NCI-H1105 treated with DMSO at 0.1 percent for 48 hours (cell line): ENCODE measurements at regions not wholly inside any gene's neighbourhood (a gene's known extent, or its start where the extent isn't known, plus 50 kb on each side); places are given as distances from the start of the nearest gene placed in this dataset.

Experiments used
- DNase-seq: peaks from one replicate; lab custom pipeline; 2025; lab: John Stamatoyannopoulos, UW

DNA sequence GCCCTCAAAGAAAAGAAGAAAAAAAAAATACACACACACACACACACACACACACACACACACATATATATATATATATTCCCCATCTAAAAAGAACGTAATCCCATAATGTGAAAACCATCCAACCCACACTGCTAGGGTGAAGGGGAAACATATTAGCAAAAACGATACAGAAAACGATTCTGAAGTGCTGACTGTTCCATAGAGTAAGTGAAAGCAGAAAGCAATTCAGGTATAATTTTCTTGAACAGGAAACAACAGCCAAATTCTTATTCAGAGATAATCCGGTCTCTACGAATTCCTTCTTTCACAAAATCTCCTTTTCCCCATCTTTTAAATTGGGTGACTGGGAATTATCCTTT is 393.5 kb downstream of the NOVA1 start:
- no peak for DNase-seq

DNA sequence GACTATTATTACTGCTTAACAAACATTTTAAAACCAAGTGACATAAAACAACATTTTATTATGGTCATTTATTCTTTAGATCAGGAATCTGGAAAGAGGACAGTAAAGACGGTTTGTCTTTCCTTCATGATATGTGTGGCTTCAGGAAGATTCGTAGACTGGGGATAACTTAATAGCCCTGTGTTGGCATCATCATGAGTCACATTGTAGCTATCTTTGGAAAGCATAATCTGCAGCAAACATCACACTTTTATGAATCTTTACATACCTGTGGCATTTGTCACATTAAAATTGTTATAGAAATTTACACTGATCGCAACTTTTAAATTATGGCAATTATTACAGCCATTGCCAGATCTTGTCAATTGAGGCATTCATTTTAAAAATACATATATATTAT is 397.1 kb downstream of the NOVA1 start:
- no peak for DNase-seq

DNA sequence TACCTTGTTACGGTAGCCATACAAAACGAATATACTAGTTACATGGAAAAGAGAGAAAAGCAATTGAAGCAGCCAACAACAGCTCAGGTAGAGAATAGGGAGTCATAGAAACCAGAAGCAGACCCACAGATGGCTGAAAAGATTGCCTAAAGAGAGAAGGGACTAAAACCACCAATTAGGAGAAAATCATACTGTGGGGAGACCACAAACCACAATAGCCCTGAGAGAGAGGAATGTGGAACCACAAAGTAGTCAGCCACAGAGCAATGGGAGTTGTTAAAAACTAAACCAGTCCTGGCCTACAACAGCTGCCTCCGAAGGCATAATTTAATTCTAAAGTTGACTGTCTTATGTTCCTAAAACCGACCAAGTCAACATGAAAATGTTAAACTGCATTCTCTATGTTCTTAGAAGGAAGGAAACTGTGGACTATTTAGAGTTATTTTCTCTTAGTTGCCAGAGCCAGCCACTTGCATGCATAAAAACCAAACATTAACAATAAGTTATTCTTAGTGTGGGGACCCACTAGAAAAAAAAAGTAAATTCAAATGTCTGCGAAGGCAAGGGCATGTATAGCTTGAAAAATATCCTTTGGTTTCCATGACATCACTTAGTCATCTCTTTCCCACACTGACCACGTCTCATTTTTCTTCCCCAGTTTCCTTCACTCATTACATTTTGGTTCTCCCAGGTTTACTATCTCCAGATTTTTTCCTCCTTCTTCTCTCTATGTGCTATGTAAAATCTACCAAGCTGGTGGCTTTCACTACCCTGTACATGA is 398.1 kb downstream of the NOVA1 start:
- DNase-seq = no peak

DNA sequence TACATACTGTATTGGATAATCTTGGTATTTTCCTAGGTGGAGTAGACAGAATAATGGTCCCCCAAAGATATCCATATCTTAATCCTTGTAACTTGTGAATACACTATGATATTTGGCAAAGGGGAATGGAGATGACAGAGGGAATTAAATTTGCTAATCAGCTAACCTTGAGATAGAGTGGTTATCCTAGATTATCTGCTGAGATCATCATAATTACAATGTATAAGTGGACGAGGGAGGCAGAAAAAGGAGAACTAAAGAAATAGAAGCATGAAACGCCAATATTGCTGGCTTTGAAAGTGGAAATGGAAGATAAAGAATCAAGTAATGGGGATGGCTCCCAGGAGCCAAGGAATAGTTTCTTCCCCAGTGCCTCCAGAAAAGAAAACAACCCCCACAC is 398.7 kb downstream of the NOVA1 start:
- no peak for DNase-seq

DNA sequence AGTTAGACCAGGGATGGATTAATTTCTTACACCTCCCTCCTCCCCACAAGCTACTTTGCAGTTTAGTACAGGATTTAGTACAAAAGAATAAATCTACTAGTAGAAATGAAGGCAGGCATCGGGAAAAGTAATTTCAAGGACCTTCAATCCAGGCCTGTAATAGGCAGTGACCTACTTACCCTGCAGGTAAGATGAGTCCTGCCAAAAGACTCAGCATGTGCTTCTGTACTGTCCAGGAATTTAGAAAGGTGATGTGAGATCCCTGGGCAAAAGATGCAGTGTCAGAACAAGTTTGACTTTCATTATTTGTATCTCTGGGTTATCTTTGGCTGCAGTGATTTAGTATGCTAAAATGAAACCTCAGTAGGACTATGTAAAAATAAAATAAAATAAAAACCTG is 403.0 kb downstream of the NOVA1 start:
- no peak for DNase-seq

DNA sequence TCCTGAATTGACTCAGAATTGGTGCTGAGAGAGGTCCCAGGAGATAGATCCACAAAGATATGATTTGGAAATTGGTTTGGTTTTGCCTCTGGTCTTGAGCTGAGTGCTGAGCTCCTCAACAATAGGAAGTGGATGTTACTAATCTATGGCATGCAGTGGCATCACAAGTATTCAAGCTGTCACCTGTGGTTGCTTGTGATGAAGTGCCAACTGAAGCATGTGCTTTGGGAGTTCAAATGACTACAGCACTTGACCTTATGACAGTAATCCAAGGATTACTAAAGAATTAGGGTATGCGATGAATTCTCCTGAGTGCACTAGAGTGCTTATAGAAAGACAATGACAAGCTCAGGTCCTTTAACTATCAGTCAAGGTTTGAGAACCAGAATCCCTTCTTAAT is 406.2 kb downstream of the NOVA1 start:
- no peak for DNase-seq

DNA sequence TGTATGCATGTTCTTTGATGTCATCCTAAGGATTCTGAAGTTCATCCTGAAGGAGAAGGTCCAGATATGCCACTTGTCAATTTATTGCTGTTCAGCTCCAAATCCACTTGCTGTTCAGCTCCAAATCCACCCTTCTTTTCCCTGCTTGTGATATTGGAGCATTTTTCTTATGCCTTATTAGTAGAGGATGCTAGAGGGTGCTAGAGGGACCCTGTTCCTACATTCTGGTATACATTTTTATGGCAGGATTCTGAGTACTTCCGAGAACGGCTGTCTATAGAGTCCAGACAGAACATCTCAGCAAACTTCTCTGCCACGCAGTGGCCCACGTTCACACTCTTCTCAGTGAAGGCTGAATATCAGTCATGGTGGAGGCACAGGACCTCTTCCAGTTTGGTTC is 406.7 kb downstream of the NOVA1 start:
- no peak for DNase-seq

DNA sequence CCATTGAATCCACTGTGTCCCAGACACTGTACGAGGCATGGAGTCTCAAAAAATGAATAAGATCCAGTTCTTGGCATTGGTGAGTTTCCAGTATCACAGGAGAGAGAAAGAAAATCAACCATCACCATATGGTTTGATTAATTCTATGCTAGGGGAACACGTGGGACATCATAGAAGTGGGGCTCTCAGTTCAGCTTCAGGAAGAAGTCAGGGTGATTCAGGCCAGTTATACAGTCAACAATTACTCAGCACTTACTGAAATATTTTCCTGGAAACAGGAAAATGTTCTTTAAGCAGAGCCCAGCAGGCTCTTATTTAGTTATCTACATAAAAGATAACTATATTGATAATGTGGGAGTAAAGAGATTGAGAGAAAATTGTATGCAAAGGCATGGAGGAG is 407.2 kb downstream of the NOVA1 start:
- no peak for DNase-seq

DNA sequence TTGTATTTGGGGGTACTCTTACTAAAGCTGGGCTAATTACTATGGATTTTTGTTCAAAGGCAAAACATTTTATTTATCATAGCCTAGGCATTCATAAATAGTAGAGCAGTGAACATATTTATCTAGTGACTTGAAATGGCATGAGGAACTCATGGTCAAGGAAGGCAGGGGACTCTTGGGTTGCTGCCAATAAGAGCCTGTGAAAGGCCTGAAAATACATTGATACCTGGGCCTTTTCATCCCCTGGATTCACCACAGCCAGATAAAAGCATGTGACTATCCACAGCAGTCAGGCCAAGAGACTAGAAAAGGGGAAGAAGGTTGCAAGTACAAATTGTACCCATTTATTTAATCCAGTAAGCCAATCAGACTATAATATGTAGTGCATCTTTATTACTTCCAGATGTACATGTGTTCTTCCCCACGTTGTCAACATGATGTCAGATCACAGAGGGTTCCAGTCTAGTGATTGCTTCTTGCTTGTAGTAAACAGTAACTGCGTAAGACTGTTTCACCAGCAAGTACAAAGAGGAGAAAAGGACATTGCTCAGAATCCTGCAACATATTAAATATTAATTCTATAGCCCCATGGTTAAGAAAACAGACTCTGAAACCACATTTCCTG is 409.7 kb downstream of the NOVA1 start:
- DNase-seq = no peak

DNA sequence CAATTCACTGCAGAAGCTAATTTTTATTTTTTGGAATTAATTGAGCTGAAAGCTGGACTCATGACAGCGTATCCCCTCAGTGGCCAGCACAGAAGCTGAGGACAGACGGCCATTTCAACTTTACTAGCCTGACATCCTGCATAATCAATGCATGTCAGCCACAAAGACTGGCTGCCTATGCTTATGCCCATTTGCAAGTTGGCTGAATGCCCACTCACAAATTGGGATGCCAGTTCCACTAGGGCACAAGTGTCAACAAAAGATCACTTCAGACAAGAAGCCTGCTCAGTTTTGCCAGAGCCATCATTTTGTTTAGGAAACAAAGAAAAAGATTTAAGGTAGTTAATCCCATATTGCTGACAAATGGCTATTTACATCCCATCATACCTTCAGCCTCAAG is 417.6 kb downstream of the NOVA1 start:
- DNase-seq = peak; percentile 90

DNA sequence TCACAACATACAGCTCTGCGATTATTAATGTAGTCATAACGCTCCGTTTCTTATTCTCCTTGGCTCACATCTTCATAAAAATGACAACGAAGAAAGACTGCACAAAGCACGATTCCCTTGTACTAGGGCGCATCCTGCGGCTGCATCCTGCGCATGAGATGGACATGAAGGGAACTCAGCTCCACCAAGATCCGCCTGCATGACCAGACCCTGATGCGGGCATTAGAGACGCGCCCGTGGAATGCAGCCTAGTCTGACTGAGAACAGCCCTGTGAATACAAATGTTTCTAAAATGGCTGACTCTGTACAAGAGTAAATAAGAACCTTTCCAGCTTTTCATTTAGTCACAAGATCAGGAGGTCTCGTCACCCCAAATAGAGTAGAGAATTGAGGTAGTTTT is 422.2 kb downstream of the NOVA1 start:
- no peak for DNase-seq

DNA sequence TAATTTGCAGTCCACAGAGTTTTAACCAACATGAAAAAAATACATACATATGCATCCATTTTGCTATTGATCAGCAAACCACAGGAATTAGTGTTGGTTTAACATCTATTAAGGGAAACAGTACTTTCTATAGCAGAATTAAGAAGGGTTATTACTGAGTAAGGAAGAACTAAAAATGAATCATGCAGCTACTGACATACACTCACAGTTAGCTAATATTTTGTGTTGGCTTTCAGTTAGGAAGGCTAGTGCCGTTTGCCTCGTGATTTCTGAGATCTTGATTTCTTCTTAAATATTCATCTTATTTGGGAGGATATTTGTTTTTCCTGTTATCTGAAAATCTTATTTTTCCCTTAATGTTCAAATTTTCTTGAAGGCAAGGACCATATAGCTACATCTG is 423.4 kb downstream of the NOVA1 start:
- DNase-seq = no peak

DNA sequence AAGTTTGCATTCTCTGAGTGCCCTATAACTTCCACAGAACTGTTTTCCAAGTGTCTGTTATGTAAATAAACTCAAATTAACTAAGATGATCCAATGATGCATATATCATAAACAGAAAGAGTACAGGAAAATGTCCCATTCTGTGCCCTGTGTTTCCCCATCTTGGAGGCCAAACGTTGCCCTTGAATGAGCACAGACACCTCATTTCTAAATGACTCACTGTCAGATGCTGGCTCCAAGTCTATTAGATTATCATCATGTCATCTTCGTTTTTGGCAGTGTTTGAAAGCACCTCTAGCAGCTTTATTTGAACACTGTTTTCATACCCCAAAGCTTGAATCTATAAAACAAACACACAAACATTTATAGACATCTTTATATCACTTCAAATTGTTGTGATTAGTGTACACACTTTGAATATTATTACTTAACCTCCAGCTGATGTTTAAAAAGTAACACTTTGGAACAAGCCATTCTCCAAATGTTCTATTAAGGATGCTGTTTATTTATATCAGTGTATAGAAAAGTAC is 424.2 kb downstream of the NOVA1 start:
- DNase-seq = no peak

DNA sequence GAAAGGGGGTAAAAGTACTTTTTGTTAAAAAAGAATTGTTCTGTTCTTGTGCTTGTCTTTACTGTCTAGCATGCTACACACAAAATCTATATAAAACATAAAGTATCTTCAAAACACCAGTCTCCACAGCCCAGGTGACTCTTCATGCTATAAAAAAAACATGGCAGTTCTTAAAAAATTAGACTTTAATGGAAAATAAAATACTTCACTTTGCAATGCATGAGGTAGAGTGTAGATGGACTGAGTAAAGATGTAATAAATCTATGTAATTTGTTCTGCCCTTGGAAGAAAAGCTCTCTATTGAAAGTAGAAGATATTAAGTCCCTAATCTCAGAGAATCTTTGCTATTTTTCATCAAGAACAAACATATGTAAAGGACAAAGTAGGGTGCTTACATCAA is 425.4 kb downstream of the NOVA1 start:
- DNase-seq = no peak

DNA sequence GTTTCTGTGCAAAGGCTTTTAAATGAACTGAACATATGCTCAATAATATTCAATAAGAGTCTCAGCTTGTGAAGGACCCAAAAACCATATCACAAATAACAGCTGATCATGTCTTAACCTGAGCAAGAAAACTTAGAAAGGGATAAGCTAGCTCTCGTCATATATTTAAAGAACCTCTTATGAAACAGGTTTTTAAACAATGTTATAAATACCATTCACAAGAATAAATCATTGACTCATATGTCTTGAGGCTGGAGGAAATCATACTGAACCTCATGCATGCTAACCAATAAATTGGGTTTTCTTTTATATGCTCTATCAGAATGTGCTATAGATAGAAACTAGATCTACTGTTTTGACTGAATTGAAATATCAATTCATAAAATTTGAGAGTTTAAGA is 426.9 kb downstream of the NOVA1 start:
- no peak for DNase-seq

DNA sequence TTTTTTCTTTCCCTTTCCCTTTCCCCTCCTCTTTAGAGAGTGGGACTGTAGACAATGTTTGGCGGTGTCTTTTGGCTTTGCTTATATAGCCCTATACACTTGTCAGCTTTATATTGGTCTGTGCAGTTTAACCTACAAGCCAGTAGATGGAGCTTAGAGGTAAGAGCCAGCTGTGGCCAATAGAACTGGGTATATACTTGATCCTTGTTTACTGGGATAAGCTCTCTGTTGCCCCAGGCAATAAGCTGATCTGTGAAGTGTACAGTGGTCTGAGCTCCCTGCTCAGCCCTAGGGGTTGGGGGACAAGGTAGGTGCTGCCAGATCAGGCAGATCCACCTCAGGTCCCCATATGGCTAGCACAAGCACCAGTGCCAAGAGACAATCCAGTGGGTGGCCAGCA is 434.1 kb downstream of the NOVA1 start:
- peak; percentile 69 for DNase-seq

DNA sequence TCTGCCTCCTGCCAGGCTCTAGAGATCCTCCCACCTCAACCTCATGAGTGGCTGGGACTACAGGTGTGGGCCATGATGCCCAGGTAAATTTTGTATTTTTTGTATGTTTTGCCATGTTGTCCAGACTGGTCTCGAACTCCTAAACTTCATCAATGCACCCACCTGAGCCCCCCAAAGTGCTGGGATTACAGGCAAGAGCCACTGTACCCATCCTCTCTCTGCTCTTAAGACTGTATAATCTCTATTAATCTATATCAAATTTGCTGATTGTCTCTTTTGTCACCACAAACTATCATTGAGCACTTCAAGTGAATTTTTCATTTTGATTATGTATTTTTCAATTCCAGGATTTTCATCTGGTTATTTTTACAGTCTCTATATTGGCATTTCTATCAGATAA is 440.3 kb downstream of the NOVA1 start:
- no peak for DNase-seq

DNA sequence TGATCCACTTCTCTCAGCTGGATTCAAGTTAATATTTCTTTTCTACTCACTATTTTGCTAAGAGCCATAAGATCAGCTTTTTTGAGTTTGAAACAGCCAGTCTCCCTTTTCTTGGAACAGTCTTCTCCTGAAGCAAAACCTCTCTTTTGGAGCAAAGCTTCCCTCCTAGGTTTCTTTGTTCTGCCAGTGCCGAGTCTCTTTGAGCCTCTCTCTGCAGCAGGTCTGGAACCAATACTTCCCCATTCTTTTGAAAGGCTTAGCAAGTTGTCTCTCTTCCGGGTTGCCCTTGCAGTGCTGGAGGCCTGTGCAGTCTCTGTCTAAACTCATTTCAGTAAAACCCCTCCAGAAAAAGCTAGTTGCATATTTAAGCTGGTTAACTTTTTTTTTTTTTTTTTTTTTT is 454.8 kb downstream of the NOVA1 start:
- no peak for DNase-seq

DNA sequence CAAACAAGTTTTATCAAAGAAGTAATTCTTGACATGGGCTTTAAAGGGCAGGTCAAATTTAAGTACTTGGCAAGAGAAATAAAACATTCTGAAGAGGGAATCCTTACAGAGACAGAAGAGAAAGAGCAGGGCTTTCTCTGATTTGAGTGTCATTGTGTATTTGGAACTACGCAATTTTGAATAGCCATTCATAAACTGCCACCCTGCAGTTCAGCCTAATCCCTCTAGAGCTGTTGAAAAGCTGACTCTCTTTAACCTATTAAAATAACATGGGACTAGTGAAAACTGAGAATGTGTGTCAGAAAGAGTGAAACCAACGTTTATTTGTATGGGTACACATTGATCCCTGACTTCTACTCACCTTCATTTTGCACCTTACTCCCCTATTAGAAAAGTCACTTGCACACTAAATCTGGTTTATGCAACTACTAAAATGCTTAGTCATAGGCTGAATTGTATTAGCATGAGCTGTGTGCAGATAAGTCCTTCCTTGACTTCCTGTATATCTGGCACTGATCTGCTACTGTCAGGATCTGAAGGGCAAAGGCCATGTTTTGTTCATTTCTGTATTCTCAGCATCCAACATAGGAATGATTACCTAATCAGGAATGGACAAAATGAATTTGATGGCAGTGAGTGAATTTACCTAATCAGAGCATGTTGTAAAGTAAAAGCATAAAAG is 458.9 kb downstream of the NOVA1 start:
- DNase-seq = no peak

DNA sequence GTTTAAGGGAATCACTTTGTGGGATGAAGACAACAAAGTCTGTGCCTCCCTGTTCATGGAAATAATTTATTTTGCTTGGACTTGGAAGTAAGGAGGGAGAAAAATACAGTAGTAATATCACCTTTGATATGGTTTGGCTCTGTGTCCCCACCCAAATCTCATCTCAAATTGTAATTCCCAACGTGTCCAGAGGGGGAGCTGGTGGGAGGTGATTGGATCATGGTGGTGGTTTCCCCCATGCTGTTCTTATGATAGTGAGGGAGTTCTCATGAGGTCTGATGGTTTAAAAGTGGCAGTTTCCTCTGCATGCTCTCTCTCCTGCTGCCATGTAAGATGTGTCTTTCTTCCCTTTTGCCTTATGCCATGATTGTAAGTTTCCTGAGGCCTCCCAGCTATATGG is 460.7 kb downstream of the NOVA1 start:
- DNase-seq = no peak

DNA sequence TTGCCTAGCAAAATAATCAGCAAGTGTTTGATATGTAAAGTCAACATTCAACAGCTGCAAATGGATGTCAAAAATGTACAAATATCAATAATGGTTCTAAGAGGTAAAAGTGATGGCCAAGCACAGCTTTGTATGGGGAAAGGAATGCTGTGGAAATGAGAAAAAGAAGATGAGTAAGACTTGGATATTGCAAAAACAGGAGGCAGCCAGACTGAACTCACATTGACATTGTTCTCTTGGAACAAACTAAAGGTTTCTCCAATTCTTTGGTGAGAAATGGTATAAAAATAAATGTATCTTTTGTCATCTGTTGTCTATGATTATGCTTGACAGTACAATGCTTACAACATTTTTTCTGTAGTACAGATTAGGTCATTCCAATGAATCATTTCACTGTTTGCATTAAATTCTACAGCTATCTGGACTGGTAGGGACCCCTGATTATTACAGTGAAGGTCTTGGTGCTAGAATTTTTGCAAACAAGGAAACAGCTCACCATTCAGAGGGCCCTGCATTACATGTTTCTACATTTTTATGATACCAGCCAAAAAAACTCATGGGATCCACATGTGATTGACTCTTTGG is 465.7 kb downstream of the NOVA1 start:
- DNase-seq = no peak

DNA sequence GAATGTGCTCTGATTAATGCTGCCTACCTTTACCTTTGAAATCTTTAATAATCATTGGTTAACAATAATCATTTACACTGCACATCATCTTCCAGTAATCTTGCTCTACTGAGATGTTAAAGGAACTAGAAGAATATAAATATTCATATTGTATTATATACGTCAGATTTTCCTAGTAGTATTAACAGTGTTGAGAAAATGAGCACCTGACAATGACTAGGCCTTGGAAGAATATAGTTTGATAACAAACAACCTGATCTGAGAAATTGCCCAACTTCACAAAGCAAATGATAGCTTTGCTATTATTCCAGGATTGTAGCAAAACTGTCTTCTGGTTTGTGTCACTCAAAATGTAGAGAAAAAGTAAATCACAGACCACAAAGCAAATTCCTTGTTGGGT is 467.1 kb downstream of the NOVA1 start:
- no peak for DNase-seq
